ENCODE measurements at regions not wholly inside any gene's neighbourhood (a gene's known extent, or its start where the extent isn't known, plus 50 kb on each side); places are given as distances from the start of the nearest gene placed in this dataset.

- DNase-seq, result no peak
- Mint-ChIP-seq H3K4me3 (no peak overlapping the region), H3K9me3 (peaks cover 2% of the 10 kb centered on the region), H3K36me3 (ENCODE audit: low read depth) (no peaks in the 10 kb centered on the region), H3K27ac (no peak overlapping the region), H3K27me3 (no peaks in the 10 kb centered on the region), H3K4me1 (ENCODE audit: low read depth) (no peaks in the 10 kb centered on the region)
- no peak for TF ChIP-seq CTCF (IDR thresholded peaks at IDR 0.05)
- no peak for ATAC-seq
- CTCF ChIA-PET, result interaction anchor here (3.6 kb wide), 1 partner anchor 215 kb away, joined by 13 read pairs; no protein-coding TSS in a partner anchor
- intact Hi-C loops (cut with micrococcal nuclease), result no loop called here
- POLR2A ChIA-PET, result no interaction called here
Measured at GRCh38 chr3:25863011-25863415, 73.1 kb downstream of the OXSM start.

- intact Hi-C loops (cut with micrococcal nuclease), result no loop called here
- H3K36me3 Mint-ChIP-seq (ENCODE audit: low read depth), result no peaks in the 10 kb centered on the region
- H3K4me1 Mint-ChIP-seq (ENCODE audit: low read depth), result no peaks in the 10 kb centered on the region
- POLR2A ChIA-PET, result no interaction called here
- DNase-seq, result no peak
- H3K27ac Mint-ChIP-seq, result no peak overlapping the region
- H3K27me3 Mint-ChIP-seq, result no peaks in the 10 kb centered on the region
- no peak for TF ChIP-seq CTCF (IDR thresholded peaks at IDR 0.05)
- no peak for ATAC-seq
- CTCF ChIA-PET, result interaction anchor here (0.9 to 3.6 kb wide), 3 partner anchors 10 to 224 kb away, joined by 3 to 13 read pairs (median 6); no protein-coding TSS in a partner anchor
- peaks cover 2% of the 10 kb centered on the region for H3K9me3 Mint-ChIP-seq
- no peak overlapping the region for H3K4me3 Mint-ChIP-seq
Measured at GRCh38 chr3:25863416-25863959, 73.6 kb downstream of the OXSM start.

- CTCF ChIA-PET, result no interaction called here
- Mint-ChIP-seq H3K4me1 (ENCODE audit: low read depth) (peaks cover 14% of the 10 kb centered on the region), H3K27me3 (peaks cover 1% of the 10 kb centered on the region), H3K27ac (peak overlapping the region; percentile 43), H3K36me3 (ENCODE audit: low read depth) (peaks cover 3% of the 10 kb centered on the region), H3K4me3 (no peak overlapping the region), H3K9me3 (peaks cover 5% of the 10 kb centered on the region)
- intact Hi-C loops (cut with micrococcal nuclease), result no loop called here
- ATAC-seq (peak; percentile 71), DNase-seq (no peak)
- TF ChIP-seq CTCF (IDR thresholded peaks at IDR 0.05), result no peak
- POLR2A ChIA-PET, result no interaction called here
Measured at GRCh38 chr3:25870452-25870851, 80.6 kb downstream of the OXSM start.

- TF ChIP-seq CTCF (IDR thresholded peaks at IDR 0.05), result no peak
- intact Hi-C loops (cut with micrococcal nuclease), result no loop called here
- CTCF ChIA-PET, result interaction anchor here (1.3 kb wide), 1 partner anchor 39 kb away, joined by 3 read pairs; no protein-coding TSS in a partner anchor
- POLR2A ChIA-PET, result no interaction called here
- DNase-seq, result no peak
- no peak overlapping the region for H3K27ac Mint-ChIP-seq
- peaks cover 5% of the 10 kb centered on the region for H3K9me3 Mint-ChIP-seq
- peaks cover 14% of the 10 kb centered on the region for H3K4me1 Mint-ChIP-seq (ENCODE audit: low read depth)
- H3K27me3 Mint-ChIP-seq, result peaks cover 1% of the 10 kb centered on the region
- peaks cover 3% of the 10 kb centered on the region for H3K36me3 Mint-ChIP-seq (ENCODE audit: low read depth)
- no peak for ATAC-seq
- H3K4me3 Mint-ChIP-seq, result no peak overlapping the region
Measured at GRCh38 chr3:25872200-25872877, 82.4 kb downstream of the OXSM start.

GRCh38 chr3:25883492-25883891 is 93.6 kb downstream of the OXSM start:
- Mint-ChIP-seq H3K36me3 (ENCODE audit: low read depth) (no peaks in the 10 kb centered on the region), H3K27ac (no peak overlapping the region), H3K4me1 (ENCODE audit: low read depth) (no peaks in the 10 kb centered on the region), H3K27me3 (peaks cover 2% of the 10 kb centered on the region), H3K9me3 (no peaks in the 10 kb centered on the region), H3K4me3 (no peak overlapping the region)
- no peak for TF ChIP-seq CTCF (IDR thresholded peaks at IDR 0.05)
- ChIA-PET POLR2A (no interaction called here), CTCF (no interaction called here)
- ATAC-seq (no peak), DNase-seq (no peak)
- intact Hi-C loops (cut with micrococcal nuclease), result no loop called here

Data from activated CD8-positive, alpha-beta T cell treated with anti-CD3 and anti-CD28 coated beads for 36 hours (primary cell).